SK-N-SH (cell line): ENCODE measurements at regions not wholly inside any gene's neighbourhood (a gene's known extent, or its start where the extent isn't known, plus 50 kb on each side); places are given as distances from the start of the nearest gene placed in this dataset.

Experiments used
- CTCF ChIA-PET: fragments of 300-600, 350-600 bp; formaldehyde crosslinking; extraction: SDS; loops from one replicate; lab custom pipeline; 2021; lab: Yijun Ruan, JAX
- POLR2A ChIA-PET: fragments of 350-600 bp; sonication (Branson Sonifier 250); formaldehyde crosslinking; extraction: SDS; loops from one replicate; lab custom pipeline; 2020; ENCODE audit warnings: antibody characterized with exemption, inconsistent platforms; lab: Yijun Ruan, JAX
- DNase-seq: peaks from one replicate; pipeline ENCODE4 v3.0.0; 2012
- H2AFZ ChIP-seq: fragments of 200-600 bp; sonication (generic); 2 replicates; pipeline ENCODE4 v1.8.1; 2016; ENCODE audit warnings: antibody characterized with exemption, mild to moderate bottlenecking, low read depth
- H3F3A ChIP-seq: fragments of 200-600 bp; sonication (generic); replicated peaks from 2 replicates; pipeline ENCODE3; 2016; ENCODE audit warnings: antibody characterized with exemption, mild to moderate bottlenecking; ENCODE audit not compliant: insufficient read depth
- H3K27ac ChIP-seq, 2 experiments: fragments of 200-500 bp in 1 of 2; fragments of 200-600 bp in 1 of 2; sonication (Bioruptor generic) in 1 of 2; sonication (generic), shearing (Covaris generic) in 1 of 2; 2 replicates each; pipeline versions ENCODE4 v1.5.1 to v1.6.1; 2014 to 2016; ENCODE audit warnings: low read depth in 2 of 2, inconsistent platforms in 1 of 2, low read length in 1 of 2, mild to moderate bottlenecking in 1 of 2, mixed read lengths in 1 of 2
- H3K27me3 ChIP-seq: fragments of 200-600 bp; sonication (generic), shearing (Covaris generic); 2 replicates; pipeline ENCODE4 v1.6.1; 2016; ENCODE audit warnings: mixed run types; ENCODE audit not compliant: insufficient read depth
- H3K36me3 ChIP-seq, 2 experiments: fragments of 200-500 bp in 1 of 2; fragments of 200-600 bp in 1 of 2; sonication (Bioruptor generic) in 1 of 2; sonication (generic) in 1 of 2; replicated peaks in 1 of 2; 2 replicates each; pipeline versions ENCODE3 to v1.5.1; 2014 to 2016; ENCODE audit warnings: low read length in 1 of 2, mild to moderate bottlenecking in 1 of 2; ENCODE audit not compliant: insufficient read depth in 2 of 2, control insufficient read depth in 1 of 2
- H3K4me1 ChIP-seq, 2 experiments: fragments of 200-500 bp in 1 of 2; fragments of 200-600 bp in 1 of 2; sonication (Bioruptor generic) in 1 of 2; sonication (generic), shearing (Covaris generic) in 1 of 2; 2 replicates each; pipeline versions ENCODE4 v1.5.1 to v1.6.1; 2014 to 2016; ENCODE audit warnings: low read depth in 1 of 2, low read length in 1 of 2, mixed run types in 1 of 2; ENCODE audit not compliant: insufficient read depth in 2 of 2, control insufficient read depth in 1 of 2
- H3K4me2 ChIP-seq: fragments of 200-600 bp; sonication (generic), shearing (Covaris generic); 2 replicates; pipeline ENCODE4 v1.6.1; 2017; ENCODE audit warnings: mixed run types
- H3K4me3 ChIP-seq, 2 experiments: fragments of 200-500 bp in 1 of 2; fragments of 200-600 bp in 1 of 2; sonication (Bioruptor generic) in 1 of 2; sonication (generic), shearing (Covaris generic) in 1 of 2; 2 replicates each; pipeline versions ENCODE4 v1.5.1 to v1.8.1; 2014 to 2016; ENCODE audit warnings: low read depth in 2 of 2, inconsistent platforms in 1 of 2, low read length in 1 of 2, mild to moderate bottlenecking in 1 of 2, mixed read lengths in 1 of 2, moderate library complexity in 1 of 2
- H3K79me2 ChIP-seq: fragments of 200-600 bp; sonication (generic); 2 replicates; pipeline ENCODE4 v1.8.1; 2017; ENCODE audit warnings: mild to moderate bottlenecking; ENCODE audit not compliant: insufficient read depth
- H3K9ac ChIP-seq: fragments of 200-600 bp; sonication (generic); 2 replicates; pipeline ENCODE4 v1.6.1; 2017; ENCODE audit warnings: mixed run types
- H3K9me2 ChIP-seq: fragments of 200-600 bp; sonication (generic); 2 replicates; pipeline ENCODE4 v1.6.1; 2017; ENCODE audit warnings: mixed run types
- H3K9me3 ChIP-seq: fragments of 200-600 bp; sonication (generic); 2 replicates; pipeline ENCODE4 v1.6.1; 2017; ENCODE audit warnings: mixed run types, mild to moderate bottlenecking, moderate library complexity
- H4K20me1 ChIP-seq: fragments of 200-600 bp; sonication (generic); 2 replicates; pipeline ENCODE4 v1.6.1; 2017; ENCODE audit warnings: mild to moderate bottlenecking, mixed run types; ENCODE audit not compliant: insufficient read depth
- CHD2 ChIP-seq: fragments of 150-350 bp; IDR thresholded peaks from 2 replicates; pipeline ENCODE4 v1.6.1; 2018; ENCODE audit warnings: low read length; ENCODE audit not compliant: partially characterized antibody
- EP300 ChIP-seq, 2 experiments: IDR thresholded peaks; 2 replicates each; pipeline versions ENCODE4 v1.4.0 to v1.6.1; 2012; ENCODE audit warnings: borderline replicate concordance in 1 of 2, low read depth in 1 of 2, low read length in 1 of 2
- FOXJ3 ChIP-seq: sonication (generic); formaldehyde crosslinking; IDR thresholded peaks from 2 replicates; pipeline ENCODE4 v1.5.1; 2020; ENCODE audit warnings: mild to moderate bottlenecking, missing genetic modification reagents
- GATA2 ChIP-seq: sonication (generic); formaldehyde crosslinking; IDR thresholded peaks from 2 replicates; pipeline ENCODE4 v1.5.0; 2020; ENCODE audit warnings: mild to moderate bottlenecking, missing genetic modification reagents
- JUND ChIP-seq: IDR thresholded peaks from 2 replicates; pipeline ENCODE4 v1.4.0; 2012
- MXI1 ChIP-seq: IDR thresholded peaks from 2 replicates; pipeline ENCODE4 v1.6.1; 2012; ENCODE audit warnings: mild to moderate bottlenecking, low read depth, low read length, improper control_type of control experiment
- NRF1 ChIP-seq: IDR thresholded peaks from 2 replicates; pipeline ENCODE4 v1.6.1; 2012; ENCODE audit warnings: low read depth, mild to moderate bottlenecking, low read length
- RCOR1 ChIP-seq: fragments of 150-350 bp; IDR thresholded peaks from 2 replicates; pipeline ENCODE4 v1.6.1; 2017; ENCODE audit warnings: antibody characterized with exemption, low read length
- REST ChIP-seq: IDR thresholded peaks from 2 replicates; pipeline ENCODE4 v1.6.1; 2012; ENCODE audit warnings: mild to moderate bottlenecking, low read depth, low read length, moderate library complexity
- RFX5 ChIP-seq: IDR thresholded peaks from 2 replicates; pipeline ENCODE4 v1.6.1; 2012; ENCODE audit warnings: mild to moderate bottlenecking, improper control_type of control experiment, low read length
- RXRA ChIP-seq: IDR thresholded peaks from 2 replicates; pipeline ENCODE4 v1.4.0; 2012; ENCODE audit warnings: low read depth, mild to moderate bottlenecking, borderline replicate concordance
- SIN3A ChIP-seq: IDR thresholded peaks from 2 replicates; pipeline ENCODE4 v1.6.1; 2012; ENCODE audit warnings: low read depth, mild to moderate bottlenecking, low read length, moderate library complexity, borderline replicate concordance
- SMC3 ChIP-seq: IDR thresholded peaks from 2 replicates; pipeline ENCODE4 v1.6.1; 2012; ENCODE audit warnings: low read depth, low read length, improper control_type of control experiment
- TCF12 ChIP-seq: IDR thresholded peaks from 2 replicates; pipeline ENCODE4 v1.4.0; 2012
- ZBTB33 ChIP-seq: IDR thresholded peaks from 2 replicates; pipeline ENCODE4 v1.4.0; 2012; ENCODE audit warnings: low read depth, borderline replicate concordance
- WGBS: methylation state at CpG from one replicate; pipeline ENCODE4 v1.1.6; 2017; ENCODE audit warnings: low lambda C conversion rate; 5-methylcytosine and 5-hydroxymethylcytosine counted together
- TF ChIP-seq, protein P1 (sequence below): fragments of 150-350 bp; IDR thresholded peaks from 2 replicates; pipeline ENCODE4 v1.6.1; 2017; ENCODE audit warnings: antibody characterized with exemption, low read length, low read depth, borderline replicate concordance

GRCh38 chr22:48643066-48643731 is 1184.5 kb downstream of the BRD1 start:
- Histone ChIP-seq H2AFZ (no peak overlapping the region), H3K4me1 (peaks cover 0 to 17% of the 10 kb centered on the region in 2 experiments; a peak in 1 of 4 replicates), H3F3A (no peaks in the 10 kb centered on the region), H3K27ac (no peak overlapping the region), H3K9me2 (no peaks in the 10 kb centered on the region), H3K27me3 (no peaks in the 10 kb centered on the region), H3K36me3 (no peaks in the 10 kb centered on the region), H3K9me3 (no peaks in the 10 kb centered on the region), H3K4me3 (no peak overlapping the region), H3K4me2 (no peak overlapping the region), H4K20me1 (no peaks in the 10 kb centered on the region), H3K79me2 (no peaks in the 10 kb centered on the region), H3K9ac (no peak overlapping the region)
- ChIA-PET POLR2A (no interaction called here), CTCF (no interaction called here)
- no peak for TF ChIP-seq EP300 (IDR thresholded peaks at IDR 0.05; ENCODE audit: borderline replicate concordance in 1 of 2, low read depth in 1 of 2, low read length in 1 of 2)
- no peak for TF ChIP-seq SMC3
- TF ChIP-seq, protein P1, sequence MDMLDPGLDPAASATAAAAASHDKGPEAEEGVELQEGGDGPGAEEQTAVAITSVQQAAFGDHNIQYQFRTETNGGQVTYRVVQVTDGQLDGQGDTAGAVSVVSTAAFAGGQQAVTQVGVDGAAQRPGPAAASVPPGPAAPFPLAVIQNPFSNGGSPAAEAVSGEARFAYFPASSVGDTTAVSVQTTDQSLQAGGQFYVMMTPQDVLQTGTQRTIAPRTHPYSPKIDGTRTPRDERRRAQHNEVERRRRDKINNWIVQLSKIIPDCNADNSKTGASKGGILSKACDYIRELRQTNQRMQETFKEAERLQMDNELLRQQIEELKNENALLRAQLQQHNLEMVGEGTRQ: no peak
- TF ChIP-seq TCF12: no peak
- TF ChIP-seq RCOR1: no peak
- TF ChIP-seq JUND: no peak
- TF ChIP-seq REST: no peak
- no peak for TF ChIP-seq FOXJ3 (CRISPR knock-in tag)
- no peak for TF ChIP-seq CHD2
- no peak for TF ChIP-seq SIN3A
- no peak for TF ChIP-seq RXRA
- DNase-seq: no peak
- WGBS: 41% methylated on average over 6 of the region's 23 CpGs

- Histone ChIP-seq H3K4me2 (no peak overlapping the region), H3F3A (no peaks in the 10 kb centered on the region), H3K4me1 (peaks cover 0 to 17% of the 10 kb centered on the region in 2 experiments; a peak in 1 of 4 replicates), H3K27ac (no peak overlapping the region), H3K27me3 (no peaks in the 10 kb centered on the region), H3K9ac (no peak overlapping the region), H2AFZ (no peak overlapping the region), H4K20me1 (no peaks in the 10 kb centered on the region), H3K9me2 (no peaks in the 10 kb centered on the region), H3K9me3 (no peaks in the 10 kb centered on the region), H3K79me2 (no peaks in the 10 kb centered on the region), H3K36me3 (no peaks in the 10 kb centered on the region), H3K4me3 (no peak overlapping the region)
- TF ChIP-seq ZBTB33 (no peak), RFX5 (no peak), TCF12 (no peak), RCOR1 (no peak), GATA2 (CRISPR knock-in tag) (no peak), CHD2 (no peak), NRF1 (no peak), RXRA (no peak), MXI1 (no peak)
- CTCF ChIA-PET: no interaction called here
- WGBS: 24% methylated on average over 6 of the region's 6 CpGs
- POLR2A ChIA-PET: no interaction called here
- no peak for DNase-seq
Observed at GRCh38 chr22:48642550-48642949, 1185.1 kb downstream of the BRD1 start.
